Stimulated activated CD4-positive, alpha-beta T cell treated with anti-CD3 and anti-CD28 coated beads, Interleukin-4, amount 100 ng/mL, for 24 hours (primary cell): ENCODE measurements at regions not wholly inside any gene's neighbourhood (a gene's known extent, or its start where the extent isn't known, plus 50 kb on each side); places are given as distances from the start of the nearest gene placed in this dataset.
A peak's percentile ranks its signal among the peaks of the same experiment; 100 is the strongest.
"Not testable (repeated sequence)": the region's sequence is repeated elsewhere in the genome, so short reads cannot be mapped to it uniquely, and the experiment has no call there.

Experiments used
- DNase-seq: peaks from one replicate; pipeline ENCODE4 v3.0.0-alpha.2; 2020

DNA sequence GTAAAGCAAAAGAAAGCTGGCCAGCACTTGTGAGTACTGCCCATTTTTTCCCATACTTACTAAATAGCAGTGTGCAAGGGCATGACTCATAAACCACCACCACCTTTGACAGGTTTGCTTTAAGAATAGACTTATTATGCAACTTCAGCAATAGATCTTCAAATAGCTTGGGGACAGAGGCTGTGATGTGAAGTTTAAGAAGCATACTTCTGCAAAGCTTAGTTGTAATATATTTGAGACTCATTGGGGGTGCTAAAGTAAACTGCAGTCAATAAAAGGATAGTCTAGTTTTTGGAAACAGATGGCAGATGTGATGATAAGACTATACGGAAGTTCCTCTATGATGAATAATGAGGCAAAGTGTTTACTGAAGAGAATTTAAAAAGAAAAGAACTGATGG is 210.0 kb downstream of the PLA2G4A start:
- no peak for DNase-seq

GRCh38 chr1:187041104-187041503 is 212.4 kb downstream of the PLA2G4A start:
- no peak for DNase-seq

DNA sequence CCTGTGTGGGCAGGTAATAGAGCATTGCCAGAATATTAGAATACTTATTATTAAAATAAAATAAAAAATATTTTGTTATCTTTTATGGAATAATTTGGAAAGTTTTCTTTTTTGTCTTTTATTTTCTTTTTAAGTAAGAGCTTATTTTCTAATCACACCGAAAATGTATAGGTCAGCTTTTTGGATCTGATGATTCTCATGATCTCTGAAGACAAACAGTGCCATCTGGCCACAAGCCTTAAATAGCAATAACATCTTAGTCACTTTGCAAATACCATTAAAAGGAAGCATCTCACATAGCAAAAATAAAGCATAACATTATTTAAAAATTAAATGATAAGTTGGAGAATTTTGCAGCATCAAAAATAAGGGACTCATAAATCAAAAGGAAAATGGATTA is 213.8 kb downstream of the PLA2G4A start:
- no peak for DNase-seq

DNA sequence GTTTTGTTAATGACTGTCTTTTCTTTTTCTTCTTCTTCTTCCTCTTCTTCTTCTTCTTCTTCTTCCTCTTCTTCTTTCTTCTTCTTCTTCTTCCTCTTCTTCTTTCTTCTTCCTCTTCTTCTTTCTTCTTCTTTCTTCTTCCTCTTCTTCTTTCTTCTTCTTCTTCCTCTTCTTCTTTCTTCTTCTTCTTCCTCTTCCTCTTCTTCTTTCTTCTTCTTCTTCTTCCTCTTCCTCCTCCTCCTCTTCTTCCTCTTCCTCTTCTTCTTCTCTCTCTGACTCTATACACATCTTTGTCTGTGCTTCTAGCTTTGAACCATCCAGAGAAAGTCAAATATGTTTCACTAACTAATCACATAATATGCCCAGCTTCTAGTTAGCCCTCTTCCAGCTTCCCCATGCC is 214.7 kb downstream of the PLA2G4A start:
- DNase-seq, result not testable (repeated sequence)

DNA sequence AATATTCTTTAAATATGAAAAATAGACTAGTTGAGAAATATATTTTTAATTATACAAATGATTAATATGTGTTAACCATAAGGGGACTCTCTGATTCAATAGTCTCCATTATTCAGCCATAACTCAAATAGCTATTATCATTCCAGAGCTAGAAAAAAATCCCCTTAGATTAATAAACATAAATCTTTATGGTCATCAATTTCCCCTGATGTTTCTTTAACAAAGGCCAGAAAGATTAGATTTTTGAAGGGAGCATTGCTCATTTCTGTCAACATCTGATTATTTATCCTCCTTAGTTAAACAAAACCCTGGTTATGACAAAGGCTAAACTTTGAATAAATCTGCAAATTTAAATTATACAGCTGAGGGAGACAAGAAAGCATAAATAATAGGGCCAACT is 215.7 kb downstream of the PLA2G4A start:
- no peak for DNase-seq

DNA sequence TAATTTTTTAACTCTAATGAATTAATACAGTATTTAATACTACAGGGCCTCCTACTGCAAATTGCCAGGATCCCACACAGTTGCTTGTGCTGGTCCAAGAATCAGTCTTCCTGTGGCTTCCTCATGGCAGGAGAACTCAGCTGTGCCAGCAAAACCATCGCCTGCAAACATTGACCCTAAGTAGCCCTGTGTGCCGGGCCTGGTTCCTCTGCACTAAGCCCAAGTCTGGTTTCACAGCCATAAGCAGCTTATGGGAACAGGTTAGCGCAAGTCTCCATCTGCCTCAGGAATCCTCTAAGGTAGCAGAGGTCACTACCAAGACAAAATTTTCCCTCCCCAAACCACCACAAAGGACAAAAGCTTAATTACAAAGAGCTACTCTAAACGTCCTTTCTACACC is 216.6 kb downstream of the PLA2G4A start:
- no peak for DNase-seq

DNA sequence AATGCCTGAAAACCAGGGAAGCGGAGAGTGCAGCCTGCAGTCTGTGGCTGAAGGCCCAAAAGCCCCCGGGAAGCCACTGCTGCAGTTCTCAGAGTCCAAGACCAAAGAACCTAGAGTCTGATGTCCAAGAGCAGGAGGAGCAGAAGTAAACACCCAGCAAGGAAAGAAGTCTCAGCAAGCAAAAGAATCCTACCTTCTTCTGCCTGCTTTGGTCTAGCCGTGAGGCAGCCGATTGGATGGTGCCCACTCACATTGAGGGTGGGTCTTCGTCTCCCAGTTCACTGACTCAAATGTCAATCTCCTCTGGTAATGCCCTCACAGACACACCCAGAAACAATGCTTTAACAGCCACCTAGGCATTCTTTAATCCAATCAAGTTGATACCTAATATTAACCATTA is 217.5 kb downstream of the PLA2G4A start:
- DNase-seq, result no peak

DNA sequence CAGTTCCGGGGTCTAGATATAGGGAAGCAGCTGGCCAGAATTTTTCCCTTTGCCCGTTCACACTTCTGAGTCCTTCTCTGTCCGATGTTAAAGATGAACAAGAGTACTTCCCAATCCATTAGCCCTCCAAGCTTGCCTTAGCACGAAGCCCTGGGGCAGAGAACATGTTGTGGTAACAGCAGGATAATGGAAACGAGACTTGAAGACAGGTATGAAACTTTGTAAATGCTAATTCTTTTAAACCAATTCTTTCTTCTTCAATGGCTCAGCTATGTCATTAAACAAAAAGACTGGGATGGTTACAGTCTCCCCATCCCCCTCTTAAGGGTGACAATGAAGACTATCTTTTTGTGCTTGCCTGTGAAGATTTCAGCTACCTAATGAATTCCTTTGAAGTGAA is 218.5 kb downstream of the PLA2G4A start:
- no peak for DNase-seq

DNA sequence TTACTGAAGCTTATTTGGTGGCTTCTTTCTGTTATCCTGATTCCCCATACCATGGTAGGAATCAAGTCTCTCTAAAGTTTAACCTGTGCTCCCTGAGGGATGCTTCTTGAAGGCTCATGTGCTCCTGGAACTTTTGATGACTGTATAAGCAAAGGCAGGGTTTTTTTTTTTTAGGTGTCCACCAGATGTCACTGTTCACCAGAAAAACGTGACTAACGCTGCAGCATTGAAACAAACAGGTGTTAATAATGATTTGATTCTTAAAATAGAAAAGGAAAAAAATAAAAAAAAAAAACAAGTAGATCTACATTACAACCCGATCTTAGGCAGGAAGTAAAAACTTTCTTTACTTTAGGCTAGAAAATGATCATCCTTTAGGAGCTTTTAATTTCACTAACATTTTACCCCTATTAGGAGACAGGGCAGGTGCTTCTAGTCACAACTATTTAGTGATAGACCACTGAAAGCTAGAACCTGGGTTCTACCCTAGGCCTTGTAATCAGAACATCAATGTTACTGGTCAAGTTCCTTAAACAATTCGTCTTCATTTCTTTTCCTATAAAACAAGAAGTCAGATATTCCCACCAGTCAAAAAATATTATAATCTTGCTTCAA is 223.0 kb downstream of the PLA2G4A start:
- peak; percentile 15 for DNase-seq

GRCh38 chr1:187053876-187054275 is 225.1 kb downstream of the PLA2G4A start:
- no peak for DNase-seq

DNA sequence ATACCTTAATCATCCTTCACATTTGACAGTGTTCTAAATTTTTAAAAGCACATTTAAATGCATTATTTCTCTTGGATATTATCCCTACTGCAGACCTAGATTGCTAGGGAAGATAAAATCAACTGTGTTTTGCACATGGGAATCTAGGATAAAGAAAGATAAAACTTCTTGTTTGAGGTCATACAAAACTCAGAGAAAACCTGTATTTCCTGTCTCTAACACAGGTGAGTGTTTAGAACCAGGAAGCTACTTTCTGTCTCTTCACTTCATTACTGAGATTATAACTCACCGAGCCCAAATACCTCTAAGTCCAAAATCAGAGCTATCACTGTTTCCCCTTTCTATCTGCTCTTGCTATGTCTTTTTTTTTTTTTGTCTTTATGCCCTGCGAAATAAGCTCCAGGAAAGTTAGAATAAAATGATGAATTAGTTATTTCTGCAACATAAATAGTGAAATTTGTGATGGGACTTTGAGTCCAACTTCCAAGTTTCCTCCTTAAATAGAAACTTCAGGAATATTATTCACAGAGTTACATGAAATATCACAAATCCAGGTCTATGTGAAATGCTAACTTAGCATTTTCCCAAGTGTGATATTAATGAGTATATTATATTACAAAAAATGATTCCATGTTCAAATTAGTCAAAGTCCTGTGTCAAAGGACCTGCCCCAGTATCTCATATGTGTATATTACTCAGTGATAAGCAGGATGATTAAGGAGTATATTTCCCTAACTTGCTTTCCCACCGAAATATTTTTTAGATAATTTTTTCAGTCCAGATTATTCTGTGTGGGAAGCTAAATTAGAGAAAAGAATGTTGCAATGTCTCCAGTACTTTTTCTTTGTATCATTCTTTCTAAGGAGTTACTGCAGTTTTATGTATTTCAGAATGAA is 226.4 kb downstream of the PLA2G4A start:
- DNase-seq, result no peak

DNA sequence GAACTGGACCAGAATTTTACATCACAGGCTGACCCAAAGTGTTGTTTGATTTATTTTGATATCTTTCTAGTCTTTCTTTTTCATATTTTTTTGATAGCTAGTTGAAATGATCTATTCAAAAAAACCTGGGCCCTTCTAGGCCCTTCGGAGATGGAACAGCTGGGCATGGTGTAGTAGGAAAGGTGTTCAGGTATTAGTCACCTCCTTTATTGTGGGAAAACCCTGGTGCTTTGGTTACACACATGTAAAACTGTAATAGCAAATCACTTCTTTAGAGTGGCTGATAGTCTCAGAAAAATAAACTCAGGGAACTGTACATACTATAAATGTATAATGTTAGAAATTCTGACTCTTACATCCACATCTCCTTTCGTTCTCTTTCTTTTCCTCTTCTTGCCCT is 234.5 kb downstream of the PLA2G4A start:
- no peak for DNase-seq

- DNase-seq, result no peak
Observed at GRCh38 chr1:187067160-187067559, 238.4 kb downstream of the PLA2G4A start.

GRCh38 chr1:187070076-187070475 is 241.3 kb downstream of the PLA2G4A start:
- DNase-seq, result no peak

DNA sequence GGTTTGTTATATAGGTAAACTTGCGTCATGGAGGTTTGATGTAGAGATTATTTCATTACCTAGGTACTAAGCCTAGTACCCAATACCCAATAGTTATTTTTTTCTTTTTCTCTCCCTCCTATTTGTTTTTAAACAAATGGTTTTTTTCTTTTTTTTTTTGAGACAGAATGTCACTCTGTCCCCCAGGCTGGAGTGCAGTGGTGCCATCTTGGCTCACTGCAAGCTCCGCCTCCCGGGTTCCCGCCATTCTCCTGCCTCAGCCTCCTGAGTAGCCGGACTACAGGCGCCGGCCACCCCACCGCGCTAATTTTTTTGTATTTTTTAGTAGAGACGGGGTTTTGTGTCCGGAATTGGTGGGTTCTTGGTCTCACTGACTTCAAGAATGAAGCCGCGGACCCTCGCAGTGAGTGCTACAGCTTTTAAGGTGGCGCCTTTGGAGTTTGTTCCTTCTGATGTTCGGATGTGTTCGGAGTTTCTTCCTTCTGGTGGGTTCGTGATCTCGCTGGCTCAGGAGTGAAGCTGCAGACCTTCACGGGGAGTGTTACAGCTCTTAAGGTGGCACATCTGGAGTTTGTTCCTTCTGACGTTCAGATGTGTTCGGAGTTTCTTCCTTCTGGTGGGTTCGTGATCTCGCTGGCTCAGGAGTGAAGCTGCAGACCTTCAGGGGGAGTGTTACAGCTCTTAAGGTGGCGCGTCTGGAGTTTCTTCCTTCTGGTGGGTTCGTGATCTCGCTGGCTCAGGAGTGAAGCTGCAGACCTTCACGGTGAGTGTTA is 243.7 kb downstream of the PLA2G4A start:
- DNase-seq, result peak; percentile 6

- DNase-seq, result not testable (repeated sequence)
Observed at GRCh38 chr1:187073035-187073560, 244.3 kb downstream of the PLA2G4A start.

GRCh38 chr1:187073634-187074245 is 245.0 kb downstream of the PLA2G4A start:
- DNase-seq, result not testable (repeated sequence)

DNA sequence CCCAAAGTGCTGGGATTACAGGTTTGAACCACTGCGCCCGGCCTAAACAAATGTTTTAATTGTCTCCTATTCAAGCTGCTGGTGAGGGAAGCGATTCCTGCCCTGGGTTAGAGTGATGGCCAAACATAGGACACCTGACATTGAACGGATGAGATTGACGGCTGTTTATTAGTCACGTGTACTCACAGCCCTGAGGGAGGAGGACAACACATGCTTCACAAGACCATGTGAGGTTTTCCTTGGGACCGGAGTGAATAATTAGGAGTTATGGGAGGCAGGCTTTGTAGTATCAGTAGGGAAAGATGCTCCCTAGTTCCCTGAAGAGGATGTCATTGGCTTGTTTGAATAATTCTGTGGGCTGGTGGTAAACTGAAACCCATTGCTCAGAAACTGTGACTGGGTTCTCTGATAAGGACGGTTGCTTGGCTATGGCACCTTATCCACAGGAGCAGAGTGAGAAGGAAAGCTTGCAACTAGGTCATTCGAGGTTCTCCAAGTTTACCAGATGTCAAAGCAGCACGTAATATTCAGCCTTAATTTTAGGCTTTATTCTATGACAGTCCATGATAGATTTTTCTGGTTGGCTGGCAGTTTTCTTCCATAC is 245.8 kb downstream of the PLA2G4A start:
- DNase-seq, result no peak

DNA sequence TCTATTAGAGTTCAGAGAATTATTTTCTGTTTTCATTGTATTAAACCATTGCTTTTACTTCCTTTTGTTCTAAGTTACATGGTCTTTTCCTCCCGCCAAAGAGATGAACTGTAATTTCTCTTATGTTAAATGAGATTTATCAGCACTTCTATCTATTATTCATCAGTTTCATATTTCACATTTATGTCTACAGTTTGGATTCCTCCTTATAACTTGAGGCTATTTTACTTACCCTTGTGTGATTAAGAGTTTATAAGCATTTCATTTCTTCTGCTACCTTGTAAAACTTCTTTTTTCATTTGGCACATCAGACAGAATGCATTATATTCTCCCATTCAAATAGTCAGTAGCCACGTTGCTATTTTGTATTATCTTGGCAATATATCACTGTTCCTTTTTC is 248.2 kb downstream of the PLA2G4A start:
- no peak for DNase-seq

DNA sequence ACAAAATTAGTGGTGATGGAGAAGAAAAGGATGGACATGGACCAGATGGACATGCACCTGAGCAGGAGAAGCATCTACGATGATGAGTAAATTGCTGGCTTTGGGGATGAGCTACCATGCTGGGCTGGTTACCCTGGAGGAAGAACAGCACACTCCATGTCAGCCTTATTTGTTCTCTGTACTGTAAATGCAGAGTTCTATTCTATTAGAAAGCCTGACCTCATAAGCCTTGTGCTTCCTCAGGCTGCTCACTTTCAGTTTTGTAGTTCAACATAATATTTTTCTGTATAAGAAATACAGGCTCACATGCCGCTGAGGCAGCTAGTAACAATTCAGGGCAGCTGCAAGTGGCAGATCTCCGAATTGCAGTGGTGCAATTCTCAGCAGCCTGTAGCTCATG is 249.6 kb downstream of the PLA2G4A start:
- DNase-seq, result no peak

GRCh38 chr1:187078916-187079315 is 250.2 kb downstream of the PLA2G4A start:
- DNase-seq, result no peak

GRCh38 chr1:187079330-187079729 is 250.6 kb downstream of the PLA2G4A start:
- DNase-seq, result no peak

DNA sequence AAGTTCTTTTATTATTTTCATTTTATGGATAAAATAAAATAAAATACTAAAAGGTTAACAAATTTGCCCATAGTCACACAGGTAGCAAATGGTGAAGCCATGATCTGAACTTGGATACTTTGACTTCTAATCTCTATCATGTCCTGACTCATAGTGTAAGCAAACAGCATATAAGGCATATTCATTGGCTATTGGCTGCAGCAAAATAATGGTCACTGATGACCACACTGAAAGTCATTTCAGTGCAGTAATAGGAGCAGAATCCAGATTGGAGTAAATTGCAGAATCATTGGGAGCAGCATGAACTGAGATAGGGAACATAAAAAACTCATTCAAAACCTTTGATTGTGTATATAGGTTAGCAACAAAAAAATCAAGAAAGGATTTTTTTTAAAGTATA is 262.9 kb downstream of the PLA2G4A start:
- DNase-seq, result no peak
